ENCODE measurements at regions not wholly inside any gene's neighbourhood (a gene's known extent, or its start where the extent isn't known, plus 50 kb on each side); places are given as distances from the start of the nearest gene placed in this dataset.

DNA sequence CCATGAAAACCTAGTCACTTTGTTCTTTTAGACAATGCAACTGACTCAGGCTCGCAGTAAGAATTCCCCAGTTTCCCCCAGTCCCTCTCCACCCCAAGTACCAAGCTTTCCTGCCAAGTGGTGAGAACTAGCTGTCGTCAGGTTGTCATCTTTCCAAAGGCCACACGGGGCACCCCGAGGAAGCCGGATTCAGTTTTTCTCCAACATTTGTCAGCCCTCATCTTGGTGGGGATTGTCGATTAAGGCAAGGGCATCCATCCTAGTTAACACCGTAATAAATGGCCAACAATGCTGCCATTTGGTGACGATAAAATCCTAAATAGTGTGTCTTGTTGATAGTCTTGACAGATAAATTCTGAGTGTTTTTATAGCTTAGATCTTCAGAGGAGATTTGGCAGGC lies 55.9 kb upstream of the PROX1 start:
- Histone ChIP-seq H3K36me3 (replicated peaks; ENCODE audit: insufficient read depth, low read depth) (no peaks in the 10 kb centered on the region), H3K4me2 (no peak overlapping the region), H3K27me3 (no peaks in the 10 kb centered on the region), H4K20me1 (ENCODE audit: insufficient read depth, poor library complexity, severe bottlenecking) (no peaks in the 10 kb centered on the region), H3K9me3 (ENCODE audit: low read depth) (no peaks in the 10 kb centered on the region), H3K9me2 (replicated peaks; ENCODE audit: insufficient read depth) (no peaks in the 10 kb centered on the region), H3K4me3 (no peak overlapping the region), H2AFZ (no peak overlapping the region), H3K79me2 (no peaks in the 10 kb centered on the region), H3K27ac (no peak overlapping the region), H3K4me1 (ENCODE audit: insufficient read depth) (no peaks in the 10 kb centered on the region)
- 50% methylated on average over 8 of the region's 8 CpGs for WGBS (ENCODE audit: low lambda C conversion rate, missing lambda C conversion rate)
- TF ChIP-seq EZH2 (IDR thresholded peaks at IDR 0.05; ENCODE audit: borderline replicate concordance) (no peak), EZH2phosphoT487 (IDR thresholded peaks at IDR 0.05; ENCODE audit: low read depth, severe bottlenecking, unreplicated experiment) (no peak)
- TF ChIP-seq, protein P1, sequence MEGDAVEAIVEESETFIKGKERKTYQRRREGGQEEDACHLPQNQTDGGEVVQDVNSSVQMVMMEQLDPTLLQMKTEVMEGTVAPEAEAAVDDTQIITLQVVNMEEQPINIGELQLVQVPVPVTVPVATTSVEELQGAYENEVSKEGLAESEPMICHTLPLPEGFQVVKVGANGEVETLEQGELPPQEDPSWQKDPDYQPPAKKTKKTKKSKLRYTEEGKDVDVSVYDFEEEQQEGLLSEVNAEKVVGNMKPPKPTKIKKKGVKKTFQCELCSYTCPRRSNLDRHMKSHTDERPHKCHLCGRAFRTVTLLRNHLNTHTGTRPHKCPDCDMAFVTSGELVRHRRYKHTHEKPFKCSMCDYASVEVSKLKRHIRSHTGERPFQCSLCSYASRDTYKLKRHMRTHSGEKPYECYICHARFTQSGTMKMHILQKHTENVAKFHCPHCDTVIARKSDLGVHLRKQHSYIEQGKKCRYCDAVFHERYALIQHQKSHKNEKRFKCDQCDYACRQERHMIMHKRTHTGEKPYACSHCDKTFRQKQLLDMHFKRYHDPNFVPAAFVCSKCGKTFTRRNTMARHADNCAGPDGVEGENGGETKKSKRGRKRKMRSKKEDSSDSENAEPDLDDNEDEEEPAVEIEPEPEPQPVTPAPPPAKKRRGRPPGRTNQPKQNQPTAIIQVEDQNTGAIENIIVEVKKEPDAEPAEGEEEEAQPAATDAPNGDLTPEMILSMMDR (IDR thresholded peaks at IDR 0.05; ENCODE audit: poor library complexity) = no peak
- no peak for DNase-seq (ENCODE audit: low spot score)

DNA sequence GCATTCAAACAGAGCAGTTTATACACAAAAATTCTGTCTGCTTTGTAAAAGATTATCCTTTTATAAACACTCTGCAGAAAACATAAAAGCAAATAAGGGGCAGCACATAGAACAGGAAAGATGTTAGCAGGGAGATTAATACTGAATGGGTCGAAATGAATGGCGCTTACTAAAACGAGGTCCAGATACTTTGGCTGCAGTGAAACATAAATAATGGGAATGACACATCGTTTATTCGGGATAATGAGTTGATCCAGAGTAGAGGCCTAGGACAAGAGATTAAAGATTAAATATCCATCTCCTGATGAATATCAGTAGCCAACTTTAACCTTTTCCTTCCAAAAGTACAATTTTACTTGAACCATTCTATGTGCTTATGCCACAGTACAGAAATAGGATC lies 54.4 kb upstream of the PROX1 start:
- Histone ChIP-seq H3K9me2 (replicated peaks; ENCODE audit: insufficient read depth) (no peaks in the 10 kb centered on the region), H3K4me2 (no peak overlapping the region), H3K36me3 (replicated peaks; ENCODE audit: insufficient read depth, low read depth) (no peaks in the 10 kb centered on the region), H3K4me3 (no peak overlapping the region), H3K4me1 (ENCODE audit: insufficient read depth) (no peaks in the 10 kb centered on the region), H4K20me1 (ENCODE audit: insufficient read depth, poor library complexity, severe bottlenecking) (no peaks in the 10 kb centered on the region), H3K27ac (no peak overlapping the region), H3K9me3 (ENCODE audit: low read depth) (no peaks in the 10 kb centered on the region), H3K79me2 (no peaks in the 10 kb centered on the region), H3K27me3 (no peaks in the 10 kb centered on the region), H2AFZ (no peak overlapping the region)
- no peak for DNase-seq (ENCODE audit: low spot score)
- 61% methylated on average over 5 of the region's 5 CpGs for WGBS (ENCODE audit: low lambda C conversion rate, missing lambda C conversion rate)
- TF ChIP-seq, protein P1 (IDR thresholded peaks at IDR 0.05; ENCODE audit: poor library complexity) = no peak
- TF ChIP-seq EZH2 (IDR thresholded peaks at IDR 0.05; ENCODE audit: borderline replicate concordance) (no peak), EZH2phosphoT487 (IDR thresholded peaks at IDR 0.05; ENCODE audit: low read depth, severe bottlenecking, unreplicated experiment) (no peak)

DNA sequence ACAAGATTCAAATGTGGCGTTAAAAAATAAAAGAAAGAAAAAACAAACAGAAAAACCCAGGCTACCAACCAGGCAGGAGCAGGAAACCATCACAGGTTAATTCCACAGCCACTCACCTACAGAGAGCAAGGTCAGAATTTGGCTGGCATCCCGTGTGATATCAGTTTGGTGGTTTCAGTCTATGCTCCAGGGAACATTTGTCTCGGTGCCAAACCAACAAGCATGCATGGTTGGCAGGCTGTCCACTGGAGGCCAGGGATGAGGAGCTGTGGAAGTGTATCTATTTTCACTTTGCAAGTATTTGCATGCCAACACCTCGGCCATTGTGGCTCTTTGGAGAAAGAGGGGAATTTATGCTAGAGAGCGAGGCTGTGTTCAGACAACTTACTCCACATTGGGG lies 53.1 kb upstream of the PROX1 start:
- no peaks in the 10 kb centered on the region for H3K9me3 ChIP-seq (ENCODE audit: low read depth)
- no peaks in the 10 kb centered on the region for H3K79me2 ChIP-seq
- H3K4me2 ChIP-seq = no peak overlapping the region
- H3K36me3 ChIP-seq (replicated peaks; ENCODE audit: insufficient read depth, low read depth) = no peaks in the 10 kb centered on the region
- no peaks in the 10 kb centered on the region for H3K9me2 ChIP-seq (replicated peaks; ENCODE audit: insufficient read depth)
- no peaks in the 10 kb centered on the region for H3K4me1 ChIP-seq (ENCODE audit: insufficient read depth)
- no peak overlapping the region for H2AFZ ChIP-seq
- no peak for DNase-seq (ENCODE audit: low spot score)
- TF ChIP-seq, protein P1 (IDR thresholded peaks at IDR 0.05; ENCODE audit: poor library complexity) = no peak
- no peak for TF ChIP-seq EZH2phosphoT487 (IDR thresholded peaks at IDR 0.05; ENCODE audit: low read depth, severe bottlenecking, unreplicated experiment)
- no peak for TF ChIP-seq EZH2 (IDR thresholded peaks at IDR 0.05; ENCODE audit: borderline replicate concordance)
- WGBS (ENCODE audit: low lambda C conversion rate, missing lambda C conversion rate) = 66% methylated on average over 5 of the region's 5 CpGs
- no peaks in the 10 kb centered on the region for H4K20me1 ChIP-seq (ENCODE audit: insufficient read depth, poor library complexity, severe bottlenecking)
- no peaks in the 10 kb centered on the region for H3K27me3 ChIP-seq
- no peak overlapping the region for H3K27ac ChIP-seq
- no peak overlapping the region for H3K4me3 ChIP-seq

GRCh38 chr1:213936571-213936970 lies 51.2 kb upstream of the PROX1 start:
- H2AFZ ChIP-seq = no peak overlapping the region
- no peaks in the 10 kb centered on the region for H4K20me1 ChIP-seq (ENCODE audit: insufficient read depth, poor library complexity, severe bottlenecking)
- H3K4me3 ChIP-seq = no peak overlapping the region
- H3K27ac ChIP-seq = no peak overlapping the region
- H3K79me2 ChIP-seq = no peaks in the 10 kb centered on the region
- no peaks in the 10 kb centered on the region for H3K4me1 ChIP-seq (ENCODE audit: insufficient read depth)
- H3K9me3 ChIP-seq (ENCODE audit: low read depth) = no peaks in the 10 kb centered on the region
- no peak overlapping the region for H3K4me2 ChIP-seq
- no peaks in the 10 kb centered on the region for H3K27me3 ChIP-seq
- TF ChIP-seq, protein P1 (IDR thresholded peaks at IDR 0.05; ENCODE audit: poor library complexity) = no peak
- TF ChIP-seq EZH2 (IDR thresholded peaks at IDR 0.05; ENCODE audit: borderline replicate concordance) (no peak), EZH2phosphoT487 (IDR thresholded peaks at IDR 0.05; ENCODE audit: low read depth, severe bottlenecking, unreplicated experiment) (no peak)
- no peak for DNase-seq (ENCODE audit: low spot score)
- 90% methylated on average over 3 of the region's 3 CpGs for WGBS (ENCODE audit: low lambda C conversion rate, missing lambda C conversion rate)
- H3K36me3 ChIP-seq (replicated peaks; ENCODE audit: insufficient read depth, low read depth) = no peaks in the 10 kb centered on the region
- H3K9me2 ChIP-seq (replicated peaks; ENCODE audit: insufficient read depth) = no peaks in the 10 kb centered on the region

Data from hepatocyte (in vitro differentiated cells).